Mucosa of descending colon (tissue), 3 donors: ENCODE measurements at regions not wholly inside any gene's neighbourhood (a gene's known extent, or its start where the extent isn't known, plus 50 kb on each side); places are given as distances from the start of the nearest gene placed in this dataset.
A peak's percentile ranks its signal among the peaks of the same experiment; 100 is the strongest.

Experiments used
- ATAC-seq: fragments of 200-7000 bp; cut with Tn5 transposase; one replicate; pipeline ENCODE4 v1.9.1; 2020; ENCODE audit warnings: mild to moderate bottlenecking, moderate library complexity
- DNase-seq, 3 donors: peaks; one replicate each; pipeline ENCODE4 v3.0.0-alpha.2; 2020
- H3K36me3 ChIP-seq: fragments of 200-600 bp; one replicate; pipeline ENCODE4 v1.8.0; 2021; ENCODE audit warnings: low read depth, mild to moderate bottlenecking
- H3K4me1 ChIP-seq: fragments of 200-600 bp; one replicate; pipeline ENCODE4 v1.8.0; 2021; ENCODE audit warnings: low read depth, mild to moderate bottlenecking
- H3K4me3 ChIP-seq: fragments of 200-600 bp; one replicate; pipeline ENCODE4 v1.8.0; 2021; ENCODE audit warnings: mild to moderate bottlenecking
- H3K9me3 ChIP-seq: fragments of 200-600 bp; one replicate; pipeline ENCODE4 v1.8.0; 2021; ENCODE audit warnings: mild to moderate bottlenecking
- CTCF ChIP-seq: fragments of 200-600 bp; IDR thresholded peaks from one replicate; pipeline ENCODE4 v1.8.0; 2022; ENCODE audit warnings: antibody characterized with exemption, mild to moderate bottlenecking
- intact Hi-C, 2 donors: fragments of 100-400 bp; cut with DNase I in 1 of 2; cut with micrococcal nuclease in 1 of 2; formaldehyde crosslinking; loops; one replicate each; pipeline versions ENCODE4 v1.11.0 to v1.11.1; 2022; cut with DNase I, micrococcal nuclease
- donor health status: DM: no; HTN: no; CAD: no; lungs with moderate emphysema.
- donor health status: DM: no; HTN: no; CAD: no.
- donor health status: DM: no; HTN: yes; CAD: no.

- no peaks in the 10 kb centered on the region for H3K9me3 ChIP-seq
- peaks cover 12% of the 10 kb centered on the region for H3K4me1 ChIP-seq
- TF ChIP-seq CTCF = no peak
- intact Hi-C loops = no loop called here
- H3K4me3 ChIP-seq = no peak overlapping the region
- DNase-seq (no peak), ATAC-seq (no peak)
- H3K36me3 ChIP-seq = no peaks in the 10 kb centered on the region
These were observed 155.9 kb downstream of the AASDH start for GRCh38 chr4:56231410-56231809.

- intact Hi-C loops = no loop called here
These were observed 157.3 kb downstream of the AASDH start for GRCh38 chr4:56229947-56230346.

GRCh38 chr4:56227301-56227835 lies 159.9 kb downstream of the AASDH start:
- ATAC-seq (peak; percentile 81), DNase-seq (no peak)
- no peak for TF ChIP-seq CTCF
- Histone ChIP-seq H3K4me3 (no peak overlapping the region), H3K36me3 (no peaks in the 10 kb centered on the region), H3K4me1 (peaks cover 5% of the 10 kb centered on the region), H3K9me3 (no peaks in the 10 kb centered on the region)
- intact Hi-C loops = no loop called here

More at GRCh38 chr4:56229947-56230346, 157.3 kb downstream of the AASDH start:
- Histone ChIP-seq H3K9me3 (no peaks in the 10 kb centered on the region), H3K4me3 (no peak overlapping the region), H3K4me1 (peaks cover 5% of the 10 kb centered on the region), H3K36me3 (no peaks in the 10 kb centered on the region)
- TF ChIP-seq CTCF = no peak
- no peak for DNase-seq
- ATAC-seq = no peak

GRCh38 chr4:56226579-56226978 lies 160.7 kb downstream of the AASDH start:
- DNase-seq = no peak
- intact Hi-C loops = no loop called here
- peaks cover 5% of the 10 kb centered on the region for H3K4me1 ChIP-seq
- no peaks in the 10 kb centered on the region for H3K36me3 ChIP-seq
- no peak overlapping the region for H3K4me3 ChIP-seq
- TF ChIP-seq CTCF = no peak
- ATAC-seq = no peak
- H3K9me3 ChIP-seq = no peaks in the 10 kb centered on the region

- Histone ChIP-seq H3K36me3 (no peaks in the 10 kb centered on the region), H3K4me3 (no peak overlapping the region), H3K4me1 (peaks cover 5% of the 10 kb centered on the region), H3K9me3 (no peaks in the 10 kb centered on the region)
- DNase-seq = no peak
- no peak for ATAC-seq
- intact Hi-C loops = no loop called here
- TF ChIP-seq CTCF = no peak
These were observed 162.7 kb downstream of the AASDH start for GRCh38 chr4:56224641-56225040.

GRCh38 chr4:56222514-56222913 lies 164.8 kb downstream of the AASDH start:
- Histone ChIP-seq H3K36me3 (no peaks in the 10 kb centered on the region), H3K4me3 (no peak overlapping the region), H3K9me3 (no peaks in the 10 kb centered on the region), H3K4me1 (peaks cover 5% of the 10 kb centered on the region)
- ATAC-seq (no peak), DNase-seq (no peak)
- intact Hi-C loops = no loop called here
- no peak for TF ChIP-seq CTCF
